HG02763 (cell line): ENCODE measurements at regions not wholly inside any gene's neighbourhood (a gene's known extent, or its start where the extent isn't known, plus 50 kb on each side); places are given as distances from the start of the nearest gene placed in this dataset.
"Not testable (repeated sequence)": the region's sequence is repeated elsewhere in the genome, so short reads cannot be mapped to it uniquely, and the experiment has no call there.

Experiments used
- ATAC-seq: cut with Tn5 transposase; IDR thresholded peaks from one replicate; pipeline ENCODE4 v1.9.1; 2021; ENCODE audit warnings: mild to moderate bottlenecking, moderate library complexity; ENCODE audit not compliant: unreplicated experiment

DNA sequence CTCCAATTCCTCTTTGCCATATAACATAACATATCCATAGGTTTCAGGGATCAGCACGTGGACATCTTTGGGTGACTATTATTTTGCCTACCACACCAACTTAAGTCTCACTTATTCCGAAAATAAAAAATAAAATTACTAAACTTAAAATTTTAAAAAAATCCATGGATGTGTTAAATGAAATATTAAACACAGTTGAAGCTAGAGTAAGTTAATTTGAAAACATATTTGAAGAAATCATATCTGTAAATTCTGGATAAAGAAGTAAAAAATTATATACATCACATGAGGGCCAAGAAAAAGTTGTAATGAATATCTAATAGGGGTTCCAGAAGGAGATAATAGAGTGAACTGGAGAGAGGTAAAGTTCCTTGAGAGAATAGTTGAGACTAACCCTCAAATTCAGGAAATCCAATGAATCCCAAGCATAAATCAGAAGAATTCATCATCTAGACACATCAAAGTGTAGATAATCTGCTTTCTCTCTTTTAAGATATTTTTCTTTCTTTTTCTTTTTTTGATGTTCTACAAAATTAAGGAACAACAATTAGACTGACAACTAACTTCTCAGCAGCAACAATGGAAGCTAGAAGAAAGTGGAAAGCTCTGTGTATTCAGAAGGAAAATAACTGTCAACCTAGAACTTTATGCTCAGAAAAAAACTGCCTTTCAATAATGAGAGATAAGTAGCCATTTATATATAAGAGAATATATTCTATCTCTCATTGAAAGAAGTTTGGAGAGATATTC lies 147.4 kb downstream of the ABHD5 start:
- ATAC-seq = no peak

DNA sequence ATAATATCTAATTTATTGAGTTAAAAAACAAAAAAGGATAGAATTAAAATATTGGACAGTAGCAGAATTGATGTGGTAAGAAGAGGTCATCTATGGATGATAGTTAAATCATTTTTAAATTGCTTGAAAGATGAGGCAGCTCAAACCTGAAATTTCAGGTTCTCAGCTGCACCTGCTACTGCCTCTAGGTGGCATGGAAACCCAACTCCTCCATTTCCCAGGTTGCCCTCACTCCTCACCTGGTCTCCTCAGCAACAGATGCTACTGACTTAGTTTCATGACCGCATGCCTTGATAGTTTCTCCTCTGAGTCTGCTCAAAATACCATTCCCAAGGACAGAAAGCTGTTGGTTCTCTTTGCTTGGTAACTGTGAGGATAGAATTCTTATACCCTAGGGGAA lies 148.1 kb downstream of the ABHD5 start:
- ATAC-seq = no peak

GRCh38 chr3:43843386-43843785 lies 152.6 kb downstream of the ABHD5 start:
- no peak for ATAC-seq

DNA sequence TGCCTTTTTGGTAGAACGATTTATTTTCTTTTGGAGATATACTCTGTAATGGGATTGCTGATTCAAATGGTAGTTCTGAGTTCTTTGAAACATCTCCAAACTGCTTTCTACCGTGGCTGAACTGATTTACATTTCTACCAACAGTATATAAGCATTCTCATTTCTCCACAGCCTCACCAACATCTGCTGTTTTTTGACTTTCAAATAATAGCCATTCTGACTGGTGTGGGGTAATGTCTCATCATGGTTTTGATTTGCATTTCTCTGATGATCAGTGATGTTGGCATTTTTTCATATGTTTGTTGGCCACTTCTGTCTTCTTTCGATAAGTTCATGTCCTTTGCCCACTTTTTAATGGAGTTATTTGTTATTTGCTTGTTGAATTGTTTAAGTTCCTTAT lies 154.0 kb downstream of the ABHD5 start:
- ATAC-seq = no peak

- ATAC-seq = not testable (repeated sequence)
Measured at GRCh38 chr3:43845553-43845952, 154.8 kb downstream of the ABHD5 start.

- no peak for ATAC-seq
Measured at GRCh38 chr3:43852066-43852465, 161.3 kb downstream of the ABHD5 start.

DNA sequence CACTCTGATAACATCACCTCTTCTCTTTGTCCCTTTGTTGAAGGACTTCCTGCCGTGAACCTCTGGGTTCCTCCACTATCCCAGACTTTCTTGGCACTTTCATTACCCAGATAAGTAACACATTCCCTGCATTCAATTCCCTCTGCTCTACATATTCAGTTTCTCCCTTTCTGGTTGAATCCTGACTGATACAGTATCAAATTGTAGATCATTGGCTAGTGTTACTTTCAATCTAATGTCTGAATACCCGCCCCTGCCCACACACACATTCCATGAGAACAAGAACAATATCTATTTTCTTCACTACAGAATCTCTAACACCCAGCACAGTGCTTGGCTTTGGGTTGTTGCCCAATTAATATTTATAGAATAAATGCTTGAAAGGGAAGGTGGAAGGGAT lies 163.5 kb downstream of the ABHD5 start:
- no peak for ATAC-seq

DNA sequence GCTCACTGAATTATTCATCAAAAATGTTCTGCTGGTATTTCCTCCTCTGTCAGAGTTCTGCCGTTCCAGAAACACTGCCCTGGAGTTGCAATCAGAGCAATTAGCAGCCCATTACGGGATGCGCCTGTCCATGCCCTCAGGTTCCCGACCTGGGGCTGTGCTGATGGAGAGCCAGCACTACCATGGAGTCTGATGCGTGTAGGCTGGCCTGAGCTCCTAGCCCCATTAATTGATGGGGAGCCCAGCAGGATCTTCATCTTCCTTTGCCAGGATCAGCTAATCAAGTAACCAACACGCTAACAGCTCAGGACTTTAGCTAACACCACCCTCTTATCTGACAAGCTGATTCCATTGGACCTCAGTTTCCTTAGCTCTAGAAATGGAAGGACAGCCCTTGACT lies 164.2 kb downstream of the ABHD5 start:
- no peak for ATAC-seq

DNA sequence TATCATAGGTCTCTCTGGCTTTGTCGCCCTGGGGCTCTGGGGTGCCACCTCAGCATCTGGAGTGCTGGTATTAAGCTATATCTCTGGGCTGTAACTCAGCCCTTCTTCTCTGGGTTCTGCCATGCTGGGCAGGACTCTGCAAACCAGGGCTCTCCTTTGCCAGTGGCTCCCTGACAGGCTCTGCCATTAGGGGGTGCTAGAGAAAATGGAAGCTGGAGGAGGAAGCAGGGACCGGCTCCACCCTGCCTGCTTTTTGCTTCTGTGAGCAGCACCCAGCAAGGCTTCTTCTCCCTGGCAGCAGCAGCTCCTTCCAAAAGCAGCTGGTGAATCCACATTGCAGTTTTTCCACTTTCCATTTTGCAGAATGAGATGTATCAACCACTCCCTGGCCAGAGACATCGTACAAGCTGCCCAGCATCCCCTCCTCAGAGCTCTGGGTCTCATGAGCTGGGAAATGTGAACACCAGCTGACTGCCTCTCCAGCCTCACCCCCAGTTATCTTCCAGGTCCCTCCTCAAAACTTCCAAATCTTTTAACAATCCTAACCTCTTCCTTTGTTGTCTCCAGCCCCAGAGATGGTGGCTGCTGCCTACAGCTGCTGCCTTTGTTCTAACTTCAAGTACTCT lies 165.0 kb downstream of the ABHD5 start:
- ATAC-seq = no peak

DNA sequence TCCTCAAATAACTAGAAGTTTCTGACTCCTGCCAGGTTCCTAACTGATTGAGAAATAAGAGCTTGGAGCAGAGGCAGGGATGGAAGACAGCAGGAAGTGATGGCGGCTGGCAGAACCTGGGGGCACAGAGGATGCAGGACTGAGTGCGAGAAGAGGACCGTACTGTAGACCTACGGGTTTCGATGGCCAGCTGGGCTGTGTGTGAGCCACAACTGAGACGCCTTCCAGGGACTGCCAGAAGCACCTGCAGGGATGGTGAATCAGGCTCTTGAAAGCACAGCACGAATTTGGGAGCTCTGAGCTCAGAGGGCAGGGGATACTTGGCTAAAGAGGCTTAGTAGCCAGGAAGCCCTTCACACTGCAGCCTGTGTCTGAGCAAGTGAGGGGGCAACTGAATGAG lies 165.6 kb downstream of the ABHD5 start:
- no peak for ATAC-seq

DNA sequence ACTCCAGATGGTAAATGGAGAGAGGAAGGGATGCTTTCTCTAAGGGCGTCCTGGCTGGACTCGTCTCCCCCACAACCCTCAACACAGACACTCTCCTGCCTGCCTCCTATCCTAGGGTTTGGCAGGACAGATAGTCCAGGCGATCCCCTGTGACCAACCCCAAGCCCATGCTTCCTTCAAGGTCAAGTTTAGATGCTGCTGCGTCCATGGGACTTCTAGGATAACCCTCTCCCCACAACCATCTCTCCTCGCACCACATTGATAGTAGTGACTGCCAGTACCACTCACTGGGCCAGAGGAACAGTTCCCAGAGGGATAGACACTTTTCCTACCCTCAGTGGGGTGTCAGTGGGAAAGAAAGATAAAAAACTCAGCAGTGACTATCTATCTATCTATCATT lies 166.0 kb downstream of the ABHD5 start:
- ATAC-seq = no peak

DNA sequence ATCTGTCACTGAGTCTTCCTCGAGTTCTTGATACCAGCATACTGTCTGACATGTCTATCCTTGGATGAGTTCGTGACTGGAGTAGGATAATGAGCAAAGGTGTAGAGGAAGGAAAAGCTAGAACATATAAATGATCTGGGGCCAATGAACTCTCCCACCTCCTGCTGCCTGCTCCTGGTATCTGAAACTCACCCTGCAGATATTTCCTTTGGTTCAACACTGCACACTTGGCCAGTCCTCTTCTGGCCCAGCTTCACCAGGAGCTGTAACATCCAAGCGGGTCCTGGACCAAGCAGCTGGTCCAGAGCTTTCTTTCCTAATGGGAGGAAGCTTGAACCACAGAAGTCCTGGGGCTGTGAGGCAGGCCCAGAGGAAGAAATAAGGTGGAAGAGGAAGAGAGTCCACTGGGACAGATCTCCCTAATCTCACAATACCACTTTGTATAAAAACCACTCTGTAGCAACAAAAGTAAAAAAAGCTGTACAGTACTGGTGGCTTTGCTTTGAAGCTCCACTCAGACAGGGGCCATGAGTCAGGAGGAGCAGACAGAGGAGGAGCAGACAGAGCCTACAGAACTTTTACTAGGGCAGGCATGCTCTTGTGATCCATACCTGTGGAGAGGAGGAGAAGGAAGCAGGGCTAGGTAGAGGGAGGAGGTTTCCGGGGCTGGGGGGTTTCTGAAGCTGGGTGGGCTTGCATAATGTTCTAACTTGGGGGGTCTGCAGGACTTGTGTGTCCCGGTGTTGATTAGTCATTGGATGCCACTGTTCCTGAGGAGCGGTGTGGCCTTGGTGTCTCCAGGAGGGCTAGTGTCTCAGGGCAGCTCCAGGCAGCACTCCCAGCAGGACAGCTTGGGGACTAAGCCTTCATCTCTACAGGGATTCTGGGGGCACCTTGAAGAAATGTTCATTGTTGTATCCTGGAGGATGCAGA lies 166.9 kb downstream of the ABHD5 start:
- no peak for ATAC-seq

DNA sequence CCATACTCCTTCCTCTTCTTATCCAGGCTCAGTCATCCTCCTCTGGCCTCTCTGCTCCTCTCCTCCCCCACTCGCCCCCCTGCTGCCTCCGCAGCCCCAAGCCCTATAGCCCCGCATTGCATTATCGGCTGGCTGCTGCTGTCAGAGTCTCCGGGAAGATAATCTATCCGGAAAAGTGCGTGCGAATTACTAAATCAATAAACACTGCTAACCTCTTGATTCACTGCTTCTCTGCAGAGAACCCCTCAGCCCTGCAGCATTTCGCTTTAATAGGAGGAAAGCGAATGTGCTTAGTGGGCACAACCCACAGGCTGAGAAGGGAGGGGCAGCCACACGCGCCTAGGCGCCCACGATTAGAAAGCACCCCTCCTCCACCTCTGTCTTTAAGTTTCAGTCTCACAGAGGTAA lies 167.6 kb downstream of the ABHD5 start:
- no peak for ATAC-seq

DNA sequence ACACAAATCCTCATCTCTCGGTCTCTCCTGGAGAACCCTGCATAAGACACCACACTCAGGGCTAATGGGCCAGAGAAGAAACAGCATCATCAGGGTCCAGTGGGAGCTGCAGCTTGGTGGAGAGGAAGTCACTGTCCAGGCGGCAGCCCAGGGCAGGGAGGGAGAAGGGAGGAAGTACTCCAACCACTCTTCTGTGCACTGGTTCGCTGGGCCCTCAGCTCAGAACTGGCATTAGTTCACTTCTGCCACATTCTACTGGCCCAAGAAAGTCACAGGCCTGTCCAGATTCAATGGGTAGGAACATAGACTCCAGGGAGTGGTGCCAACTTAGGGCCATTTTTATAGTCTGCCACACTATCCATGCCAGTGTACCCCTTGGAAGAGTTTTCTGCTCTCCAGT lies 169.0 kb downstream of the ABHD5 start:
- ATAC-seq = no peak

DNA sequence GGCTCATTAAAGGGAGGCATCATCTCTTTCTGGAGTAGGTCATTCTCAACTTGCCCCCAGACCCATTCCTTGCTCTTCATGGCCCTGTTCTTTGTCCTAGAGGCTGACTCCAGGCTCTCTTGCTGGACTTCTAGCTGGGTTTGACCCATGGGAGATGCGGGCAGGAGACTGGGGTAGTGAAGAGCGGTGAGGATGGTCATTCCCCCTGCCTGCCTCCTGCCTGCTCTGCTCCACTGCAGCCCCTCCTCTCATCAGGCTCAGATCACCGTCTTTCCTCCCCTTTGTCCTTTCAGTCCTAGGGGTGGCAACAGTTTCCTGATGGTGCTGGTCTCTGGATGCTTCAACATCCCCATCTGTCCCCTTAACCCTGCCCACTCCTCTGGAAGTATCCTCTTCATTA lies 170.9 kb downstream of the ABHD5 start:
- ATAC-seq = no peak

DNA sequence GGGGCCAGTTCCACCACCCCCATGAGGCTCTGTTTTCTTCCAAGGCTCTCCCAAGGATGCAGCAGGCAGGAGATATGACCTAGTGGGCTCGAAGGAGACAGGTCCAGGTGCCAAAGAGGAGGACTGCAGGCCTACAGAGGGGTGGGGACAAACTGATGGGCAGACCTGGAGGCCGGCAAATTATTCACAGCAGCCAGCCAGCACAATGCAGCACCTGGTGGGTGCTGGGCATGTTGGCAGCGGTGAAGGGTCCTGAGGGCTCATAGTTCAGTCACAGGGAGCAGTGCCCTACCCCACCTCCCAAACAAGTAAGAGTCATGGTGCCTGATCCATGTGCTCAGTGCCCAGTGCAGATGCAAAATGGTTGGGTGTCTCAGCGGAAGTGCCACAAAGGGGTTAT lies 171.7 kb downstream of the ABHD5 start:
- no peak for ATAC-seq

- ATAC-seq = no peak
Measured at GRCh38 chr3:43862992-43863805, 172.5 kb downstream of the ABHD5 start.

DNA sequence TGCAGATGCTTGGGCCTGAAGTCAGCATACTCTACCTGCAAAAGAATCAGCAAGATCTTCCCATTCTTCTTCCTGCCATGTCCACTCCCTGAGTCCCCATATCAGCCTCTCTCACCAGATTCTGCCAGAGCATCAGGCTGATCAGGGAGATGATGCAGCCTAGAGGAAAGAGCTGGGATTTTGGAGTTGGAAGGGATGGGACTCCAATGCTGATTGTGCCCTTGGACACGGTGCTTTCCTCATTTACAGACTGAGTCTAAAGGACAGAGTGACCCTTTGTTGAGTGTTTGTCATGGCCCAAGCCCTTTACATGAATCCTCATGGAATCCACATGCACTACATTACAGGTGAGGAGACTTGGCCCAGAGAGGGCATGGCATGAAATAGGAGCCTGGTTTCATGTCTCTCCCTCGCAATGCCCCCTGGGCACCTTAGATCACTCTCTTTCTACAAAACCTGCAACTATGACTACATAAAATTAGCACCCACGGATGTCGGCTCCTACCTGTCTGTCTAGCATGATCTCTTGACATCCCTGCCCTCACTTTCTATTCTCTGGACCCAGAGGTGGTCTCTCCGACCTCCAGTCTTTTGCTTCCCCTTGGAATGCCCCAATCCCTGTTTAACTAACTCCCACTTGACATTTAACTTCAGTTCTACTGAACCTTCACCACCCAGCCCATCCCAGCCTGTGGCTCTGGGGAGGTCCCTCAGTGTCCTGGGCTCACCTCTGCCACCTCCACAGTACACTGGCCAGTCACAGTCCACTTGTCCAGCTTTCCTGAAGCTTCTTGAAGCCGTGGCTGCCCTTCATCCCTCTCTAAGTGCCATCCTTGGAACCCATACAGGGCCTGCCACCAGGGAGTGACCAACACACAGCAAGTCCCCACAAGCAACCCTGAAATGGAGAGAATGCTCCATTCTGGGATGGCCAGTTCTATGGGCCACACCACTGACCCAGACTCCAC lies 173.5 kb downstream of the ABHD5 start:
- ATAC-seq = no peak

GRCh38 chr3:43865351-43865750 lies 174.6 kb downstream of the ABHD5 start:
- no peak for ATAC-seq
